Stomach (tissue), 4 donors: ENCODE measurements at regions not wholly inside any gene's neighbourhood (a gene's known extent, or its start where the extent isn't known, plus 50 kb on each side); places are given as distances from the start of the nearest gene placed in this dataset.

ENCODE experiments used
- EP300 ChIP-seq: sonication (generic); formaldehyde crosslinking; IDR thresholded peaks from one replicate; pipeline ENCODE4 v1.6.1; 2017; ENCODE audit warnings: antibody characterized with exemption
- POLR2A ChIP-seq, 4 donors: fragments of 450-650 bp; IDR thresholded peaks; one replicate each; pipeline ENCODE4 v1.6.1; 2016; ENCODE audit warnings: antibody characterized with exemption in 4 of 4, control low read depth in 2 of 4, mild to moderate bottlenecking in 1 of 4, moderate library complexity in 1 of 4
- POLR2AphosphoS5 ChIP-seq, 3 donors: sonication (generic); formaldehyde crosslinking; IDR thresholded peaks; one replicate each; pipeline ENCODE4 v1.6.1; 2016; ENCODE audit warnings: antibody characterized with exemption in 3 of 3
- TF ChIP-seq, protein P1 (sequence below), 7 experiments: fragments of 450-650 bp in 4 of 7; fragments of 200-600 bp in 3 of 7; sonication (generic) in 3 of 7; IDR thresholded peaks; one replicate each; pipeline ENCODE4 v1.5.1; 2016 to 2019; ENCODE audit warnings: antibody characterized with exemption in 7 of 7, control low read depth in 2 of 7, mild to moderate bottlenecking in 1 of 7

DNA sequence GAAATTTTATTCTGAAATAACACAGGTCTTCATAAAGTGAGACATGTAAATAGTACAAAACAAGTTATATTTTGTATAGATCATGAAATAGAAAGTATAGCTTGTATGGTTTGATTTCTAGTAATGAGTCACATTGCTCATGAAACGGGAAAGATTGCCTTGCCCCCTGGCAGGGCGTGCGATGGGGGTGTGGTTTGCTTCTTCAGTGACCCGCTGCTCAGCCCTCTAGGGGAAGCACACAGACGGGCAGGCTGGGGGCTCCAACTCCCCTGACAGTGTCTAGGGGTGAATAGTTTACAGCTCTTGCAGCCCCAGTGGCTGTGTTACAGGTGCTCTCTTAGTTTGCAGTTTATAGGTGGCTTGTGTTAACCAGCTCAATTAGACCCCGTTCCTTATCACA, 170.5 kb upstream of the RGS17 start:
- TF ChIP-seq EP300 (no peak), POLR2AphosphoS5 (IDR thresholded peaks at IDR 0.05) (no peak), POLR2A (IDR thresholded peaks at IDR 0.05) (no peak)
- TF ChIP-seq, protein P1, sequence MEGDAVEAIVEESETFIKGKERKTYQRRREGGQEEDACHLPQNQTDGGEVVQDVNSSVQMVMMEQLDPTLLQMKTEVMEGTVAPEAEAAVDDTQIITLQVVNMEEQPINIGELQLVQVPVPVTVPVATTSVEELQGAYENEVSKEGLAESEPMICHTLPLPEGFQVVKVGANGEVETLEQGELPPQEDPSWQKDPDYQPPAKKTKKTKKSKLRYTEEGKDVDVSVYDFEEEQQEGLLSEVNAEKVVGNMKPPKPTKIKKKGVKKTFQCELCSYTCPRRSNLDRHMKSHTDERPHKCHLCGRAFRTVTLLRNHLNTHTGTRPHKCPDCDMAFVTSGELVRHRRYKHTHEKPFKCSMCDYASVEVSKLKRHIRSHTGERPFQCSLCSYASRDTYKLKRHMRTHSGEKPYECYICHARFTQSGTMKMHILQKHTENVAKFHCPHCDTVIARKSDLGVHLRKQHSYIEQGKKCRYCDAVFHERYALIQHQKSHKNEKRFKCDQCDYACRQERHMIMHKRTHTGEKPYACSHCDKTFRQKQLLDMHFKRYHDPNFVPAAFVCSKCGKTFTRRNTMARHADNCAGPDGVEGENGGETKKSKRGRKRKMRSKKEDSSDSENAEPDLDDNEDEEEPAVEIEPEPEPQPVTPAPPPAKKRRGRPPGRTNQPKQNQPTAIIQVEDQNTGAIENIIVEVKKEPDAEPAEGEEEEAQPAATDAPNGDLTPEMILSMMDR (IDR thresholded peaks at IDR 0.05), result no peak
